Putamen (tissue), 1 donor: ENCODE measurements at regions not wholly inside any gene's neighbourhood (a gene's known extent, or its start where the extent isn't known, plus 50 kb on each side); places are given as distances from the start of the nearest gene placed in this dataset.
A peak's percentile ranks its signal among the peaks of the same experiment; 100 is the strongest.

Experiments
- DNase-seq: peaks from one replicate; pipeline ENCODE4 v3.0.0-alpha.2; 2016; ENCODE audit warnings: low spot score

GRCh38 chr13:111476197-111476596 lies 155.8 kb downstream of the TEX29 start:
- no peak for DNase-seq

- no peak for DNase-seq
Observed at GRCh38 chr13:111479412-111479811, 159.0 kb downstream of the TEX29 start.

GRCh38 chr13:111480503-111480902 lies 160.1 kb downstream of the TEX29 start:
- no peak for DNase-seq

GRCh38 chr13:111480976-111481375 lies 160.5 kb downstream of the TEX29 start:
- no peak for DNase-seq

GRCh38 chr13:111482126-111482525 lies 161.7 kb downstream of the TEX29 start:
- DNase-seq = no peak

- no peak for DNase-seq
Observed at GRCh38 chr13:111482806-111483620, 162.6 kb downstream of the TEX29 start.

- no peak for DNase-seq
Observed at GRCh38 chr13:111483621-111483987, 163.2 kb downstream of the TEX29 start.

GRCh38 chr13:111484141-111484925 lies 163.9 kb downstream of the TEX29 start:
- no peak for DNase-seq

DNA sequence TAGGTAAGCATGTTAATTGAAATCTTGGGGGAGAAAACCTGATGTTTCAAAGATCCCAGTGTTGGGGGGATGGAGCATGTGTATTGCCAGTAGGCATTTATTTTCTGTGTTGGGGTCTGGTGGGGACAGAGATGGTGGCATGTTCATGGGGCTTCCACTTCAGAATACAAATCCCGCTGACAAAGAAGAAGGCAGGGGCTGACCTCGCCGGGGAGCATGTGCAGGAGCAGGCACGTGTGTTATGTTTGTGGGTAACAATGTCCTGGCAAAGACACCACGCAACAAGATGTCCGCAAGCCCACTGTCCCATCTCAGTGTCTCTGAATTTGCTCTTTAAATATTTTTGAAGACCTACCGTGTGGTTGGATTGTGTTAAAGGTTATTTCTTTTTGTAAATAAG lies 164.5 kb downstream of the TEX29 start:
- no peak for DNase-seq

- peak; percentile 57 for DNase-seq
Observed at GRCh38 chr13:111485491-111486250, 165.2 kb downstream of the TEX29 start.

GRCh38 chr13:111486331-111486730 lies 165.9 kb downstream of the TEX29 start:
- DNase-seq = no peak

DNA sequence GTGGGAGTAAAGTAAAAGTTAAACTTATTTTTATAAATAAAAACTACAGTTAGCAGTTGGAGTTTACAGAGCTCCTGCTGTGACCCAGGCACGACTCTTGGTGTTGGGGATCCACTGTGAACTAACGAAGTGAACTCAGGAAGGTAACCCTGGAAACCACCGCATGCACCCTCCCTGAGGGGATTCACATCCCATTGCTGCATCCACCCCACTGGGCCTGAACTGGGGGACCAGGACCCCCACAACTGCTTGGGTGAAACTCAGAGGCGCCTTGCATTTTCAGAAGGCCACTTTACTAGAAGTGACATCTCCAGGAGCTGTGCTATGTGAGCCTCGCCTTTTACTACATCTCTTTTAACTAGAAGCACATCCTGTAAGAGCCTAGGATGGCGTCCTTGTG lies 166.4 kb downstream of the TEX29 start:
- no peak for DNase-seq

GRCh38 chr13:111488486-111489132 lies 168.2 kb downstream of the TEX29 start:
- no peak for DNase-seq

GRCh38 chr13:111489301-111489700 lies 168.9 kb downstream of the TEX29 start:
- no peak for DNase-seq

GRCh38 chr13:111490611-111491010 lies 170.2 kb downstream of the TEX29 start:
- DNase-seq = no peak

- no peak for DNase-seq
Observed at GRCh38 chr13:111491021-111491420, 170.6 kb downstream of the TEX29 start.

DNA sequence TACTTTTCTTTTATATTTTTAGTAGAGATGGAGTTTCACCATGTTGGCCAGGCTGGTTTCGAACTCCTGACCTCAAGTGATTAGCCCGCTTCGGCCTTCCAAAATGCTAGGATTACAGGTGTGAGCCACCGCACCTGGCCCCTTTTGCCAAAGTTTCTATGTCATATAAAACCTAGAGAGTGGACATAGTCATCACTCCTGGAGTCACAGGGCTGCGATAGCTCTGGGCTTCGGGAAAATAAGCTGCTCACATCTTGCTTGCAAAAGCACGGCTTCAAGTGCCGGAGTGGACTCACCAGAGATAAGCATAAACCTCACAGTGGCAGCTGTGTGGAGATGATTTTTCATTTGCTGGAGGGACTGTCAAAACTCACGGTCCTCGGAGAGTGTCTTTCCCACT lies 171.2 kb downstream of the TEX29 start:
- no peak for DNase-seq

DNA sequence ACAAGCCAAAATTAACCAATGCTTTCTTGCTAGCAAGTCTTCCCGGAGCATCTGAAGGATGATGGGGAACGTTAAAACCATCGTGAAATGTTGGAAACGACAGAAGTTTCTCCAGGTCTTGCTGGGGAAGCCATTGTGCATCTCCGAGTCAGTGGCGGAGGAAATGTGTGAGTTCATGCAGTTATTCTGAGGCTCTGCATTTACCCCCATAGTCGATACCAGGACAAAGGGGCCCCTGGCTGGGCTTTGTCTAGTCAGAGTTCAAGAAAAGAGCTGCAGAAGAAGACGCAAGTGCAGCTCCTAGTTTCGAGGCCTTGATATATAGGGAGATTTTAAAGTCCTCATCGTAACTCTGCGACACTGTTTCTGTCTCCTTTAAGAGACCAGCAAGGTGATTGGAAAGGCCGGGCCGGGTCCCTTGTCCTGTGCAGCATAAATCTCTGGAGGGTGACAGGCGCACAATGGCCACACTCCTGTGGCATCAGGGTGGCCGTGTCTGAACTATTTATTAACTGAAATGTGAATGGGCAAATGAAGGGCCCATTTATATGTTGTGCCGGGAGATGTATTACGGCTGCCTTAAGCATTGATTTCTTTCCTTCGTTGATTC lies 172.0 kb downstream of the TEX29 start:
- DNase-seq = no peak

GRCh38 chr13:111492958-111493357 lies 172.5 kb downstream of the TEX29 start:
- no peak for DNase-seq

DNA sequence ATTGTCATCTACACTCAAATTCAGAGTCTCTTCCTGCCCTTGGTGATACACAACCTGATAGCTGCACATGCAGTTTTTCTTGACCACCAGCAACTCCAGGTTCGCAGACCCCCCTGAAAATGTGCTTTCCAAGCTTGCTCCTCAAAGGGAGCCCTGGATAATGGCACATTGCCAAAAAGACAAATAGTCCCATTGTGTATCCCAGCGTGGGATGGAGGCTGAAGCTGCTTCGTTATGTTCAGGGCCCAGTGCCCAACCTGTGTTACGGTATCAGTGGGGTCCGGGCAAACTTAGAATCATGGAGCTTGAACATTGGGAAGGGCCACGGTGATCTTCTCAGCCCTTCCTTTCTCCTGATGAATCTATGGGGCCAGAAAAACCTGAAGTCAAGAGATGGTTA lies 173.0 kb downstream of the TEX29 start:
- no peak for DNase-seq

DNA sequence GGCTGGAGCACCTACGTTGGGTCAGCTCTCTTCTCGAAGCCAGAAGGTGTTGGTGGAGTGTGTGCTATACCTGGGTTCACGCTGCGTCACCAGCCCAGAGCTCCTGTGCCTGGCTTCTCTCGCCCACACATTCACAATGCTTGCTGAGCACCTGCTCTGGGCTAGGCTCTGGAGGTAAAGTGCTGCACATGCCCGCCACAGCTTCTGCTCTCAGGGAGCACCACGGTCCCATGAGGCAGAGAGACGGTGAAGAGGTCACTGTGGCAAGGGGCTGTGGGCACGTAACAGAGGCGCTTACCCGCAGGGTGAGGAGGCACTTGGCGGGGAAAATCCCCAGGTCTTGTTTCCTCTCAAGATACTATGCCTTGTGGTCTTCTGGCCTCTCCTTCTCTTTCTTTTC lies 174.2 kb downstream of the TEX29 start:
- no peak for DNase-seq
